CD4-positive, alpha-beta T cell (primary cell): ENCODE measurements at regions not wholly inside any gene's neighbourhood (a gene's known extent, or its start where the extent isn't known, plus 50 kb on each side); places are given as distances from the start of the nearest gene placed in this dataset.

Source experiments
- ATAC-seq: fragments of 200-7000 bp; cut with Tn5 transposase; one replicate; pipeline ENCODE4 v1.10.0; 2022; ENCODE audit warnings: mild to moderate bottlenecking; ENCODE audit not compliant: poor library complexity
- CTCF ChIA-PET: fragments of 350-600 bp; sonication (Branson Sonifier 250); formaldehyde crosslinking; loops from one replicate; lab custom pipeline; 2021; ENCODE audit warnings: antibody characterized with exemption, inconsistent platforms; lab: Charles Lee
- POLR2A ChIA-PET: fragments of 350-600 bp; sonication (Branson Sonifier 250); formaldehyde crosslinking; loops from one replicate; lab custom pipeline; 2021; ENCODE audit warnings: antibody characterized with exemption, inconsistent platforms; lab: Charles Lee
- DNase-seq, 14 experiments: peaks; one replicate each; pipeline ENCODE4 v3.0.0-alpha.2; 2013 to 2020; ENCODE audit warnings: mixed read lengths in 2 of 14
- H3K27ac ChIP-seq, 2 donors: one replicate each; pipeline versions ENCODE4 v1.5.1 to v1.7.0; 2013; ENCODE audit warnings: low read length in 2 of 2, low read depth in 1 of 2, mild to moderate bottlenecking in 1 of 2
- H3K27me3 ChIP-seq, 2 experiments: 1 replicate in 1 of 2; 2 replicates in 1 of 2; pipeline versions ENCODE4 v1.6.1 to v1.7.0; 2013; ENCODE audit warnings: low read length in 2 of 2, control low read depth in 1 of 2, mild to moderate bottlenecking in 1 of 2, moderate library complexity in 1 of 2; ENCODE audit not compliant: insufficient read depth in 2 of 2, control insufficient read depth in 1 of 2
- H3K36me3 ChIP-seq: one replicate; pipeline ENCODE4 v1.6.1; 2013; ENCODE audit warnings: low read length, control low read depth; ENCODE audit not compliant: insufficient read depth
- H3K4me1 ChIP-seq: one replicate; pipeline ENCODE4 v1.6.1; 2013; ENCODE audit warnings: low read length, control low read depth; ENCODE audit not compliant: insufficient read depth
- H3K4me3 ChIP-seq: one replicate; pipeline ENCODE4 v1.5.1; 2013; ENCODE audit warnings: mild to moderate bottlenecking, low read length, moderate library complexity
- H3K9me3 ChIP-seq, 2 experiments: 1 replicate in 1 of 2; 2 replicates in 1 of 2; pipeline versions ENCODE4 v1.6.1 to v1.7.0; 2013; ENCODE audit warnings: low read length in 2 of 2, mild to moderate bottlenecking in 2 of 2, control low read depth in 1 of 2, moderate library complexity in 1 of 2; ENCODE audit not compliant: control insufficient read depth in 1 of 2, insufficient read depth in 1 of 2
- H3K27ac Mint-ChIP-seq: one replicate; pipeline ENCODE4 v1.8.0; 2020; ENCODE audit warnings: mixed read lengths
- H3K27me3 Mint-ChIP-seq: one replicate; pipeline ENCODE4 v1.8.0; 2021; ENCODE audit warnings: mixed read lengths
- H3K36me3 Mint-ChIP-seq: one replicate; pipeline ENCODE4 v1.8.0; 2021; ENCODE audit warnings: low read depth, mixed read lengths
- H3K4me1 Mint-ChIP-seq: one replicate; pipeline ENCODE4 v1.8.0; 2021; ENCODE audit warnings: low read depth, mixed read lengths
- H3K4me3 Mint-ChIP-seq: one replicate; pipeline ENCODE4 v1.8.0; 2020; ENCODE audit warnings: mild to moderate bottlenecking, mixed read lengths
- H3K9me3 Mint-ChIP-seq: one replicate; pipeline ENCODE4 v1.8.0; 2020; ENCODE audit warnings: mixed read lengths
- CTCF ChIP-seq: fragments of 200-600 bp; IDR thresholded peaks from one replicate; pipeline ENCODE4 v1.8.0; 2022; ENCODE audit warnings: antibody characterized with exemption, mild to moderate bottlenecking
- intact Hi-C, 2 experiments: fragments of 100-400 bp; cut with DNase I in 1 of 2; cut with micrococcal nuclease in 1 of 2; formaldehyde crosslinking; loops; one replicate each; pipeline versions ENCODE4 v1.15.1 to v1.9.0; 2023 to 2025; cut with DNase I, micrococcal nuclease

GRCh38 chr3:30356866-30357753, 249.3 kb upstream of the TGFBR2 start:
- intact Hi-C loops: loop anchor here (10.0 kb wide), 2 partner anchors 248 to 868 kb away; partner anchors contain the start of gene TGFBR2 (in 1 of the 2)
- no peak for DNase-seq

GRCh38 chr3:30357897-30358296, 248.5 kb upstream of the TGFBR2 start:
- Mint-ChIP-seq H3K4me1 (peaks cover 51% of the 10 kb centered on the region), H3K36me3 (no peaks in the 10 kb centered on the region), H3K27me3 (no peaks in the 10 kb centered on the region), H3K4me3 (no peak overlapping the region), H3K9me3 (no peaks in the 10 kb centered on the region), H3K27ac (no peak overlapping the region)
- Histone ChIP-seq H3K4me1 (peaks cover 33% of the 10 kb centered on the region), H3K4me3 (no peak overlapping the region), H3K9me3 (no peaks in the 10 kb centered on the region), H3K27ac (no peak overlapping the region), H3K27me3 (no peaks in the 10 kb centered on the region), H3K36me3 (no peaks in the 10 kb centered on the region)
- ATAC-seq (no peak), DNase-seq (no peak)
- intact Hi-C loops: loop anchor here (10.0 kb wide), 2 partner anchors 247 to 867 kb away; partner anchors contain the start of gene TGFBR2 (in 1 of the 2)
- ChIA-PET POLR2A (no interaction called here), CTCF (no interaction called here)
- no peak for TF ChIP-seq CTCF

More at GRCh38 chr3:30356866-30357753, 249.3 kb upstream of the TGFBR2 start:
- no peak for TF ChIP-seq CTCF
- ATAC-seq: no peak
- Histone ChIP-seq H3K9me3 (no peaks in the 10 kb centered on the region), H3K27ac (no peak overlapping the region), H3K4me1 (peaks cover 37% of the 10 kb centered on the region), H3K27me3 (no peaks in the 10 kb centered on the region), H3K4me3 (no peak overlapping the region), H3K36me3 (no peaks in the 10 kb centered on the region)
- no peaks in the 10 kb centered on the region for H3K9me3 Mint-ChIP-seq
- no peak overlapping the region for H3K27ac Mint-ChIP-seq
- H3K4me3 Mint-ChIP-seq: no peak overlapping the region
- H3K36me3 Mint-ChIP-seq: no peaks in the 10 kb centered on the region
- ChIA-PET POLR2A (interaction anchor here (0.8 to 1.5 kb wide), 2 partner anchors 9 to 308 kb away, joined by 3 to 5 read pairs; no protein-coding TSS in a partner anchor), CTCF (no interaction called here)
- no peaks in the 10 kb centered on the region for H3K27me3 Mint-ChIP-seq
- peaks cover 59% of the 10 kb centered on the region for H3K4me1 Mint-ChIP-seq

GRCh38 chr3:30358871-30359270, 247.5 kb upstream of the TGFBR2 start:
- H3K4me1 ChIP-seq: peaks cover 26% of the 10 kb centered on the region
- POLR2A ChIA-PET: no interaction called here
- intact Hi-C loops: loop anchor here (10.0 kb wide), 2 partner anchors 246 to 866 kb away; partner anchors contain the start of gene TGFBR2 (in 1 of the 2)
- ATAC-seq (no peak), DNase-seq (no peak)
- Mint-ChIP-seq H3K36me3 (no peaks in the 10 kb centered on the region), H3K27ac (no peak overlapping the region), H3K27me3 (no peaks in the 10 kb centered on the region), H3K9me3 (no peaks in the 10 kb centered on the region), H3K4me1 (peaks cover 42% of the 10 kb centered on the region), H3K4me3 (no peak overlapping the region)
- no peak overlapping the region for H3K4me3 ChIP-seq
- H3K36me3 ChIP-seq: no peaks in the 10 kb centered on the region
- H3K27me3 ChIP-seq: no peaks in the 10 kb centered on the region
- H3K27ac ChIP-seq: no peak overlapping the region
- no peak for TF ChIP-seq CTCF
- H3K9me3 ChIP-seq: no peaks in the 10 kb centered on the region
- CTCF ChIA-PET: no interaction called here
